OCI-LY3 (cell line): ENCODE measurements at regions not wholly inside any gene's neighbourhood (a gene's known extent, or its start where the extent isn't known, plus 50 kb on each side); places are given as distances from the start of the nearest gene placed in this dataset.

Experiments used
- EZH2phosphoT487 ChIP-seq: fragments of 200-600 bp; shearing (Covaris generic); IDR thresholded peaks from 2 replicates; pipeline ENCODE4 v1.6.1; 2018; ENCODE audit warnings: antibody characterized with exemption, mixed run types, low read depth
- TF ChIP-seq, protein P1 (sequence below): fragments of 200-600, 300-600 bp; sonication (generic); IDR thresholded peaks from 2 replicates; pipeline ENCODE4 v1.5.1; 2014; ENCODE audit warnings: antibody characterized with exemption, low read length, low read depth

- TF ChIP-seq, protein P1, sequence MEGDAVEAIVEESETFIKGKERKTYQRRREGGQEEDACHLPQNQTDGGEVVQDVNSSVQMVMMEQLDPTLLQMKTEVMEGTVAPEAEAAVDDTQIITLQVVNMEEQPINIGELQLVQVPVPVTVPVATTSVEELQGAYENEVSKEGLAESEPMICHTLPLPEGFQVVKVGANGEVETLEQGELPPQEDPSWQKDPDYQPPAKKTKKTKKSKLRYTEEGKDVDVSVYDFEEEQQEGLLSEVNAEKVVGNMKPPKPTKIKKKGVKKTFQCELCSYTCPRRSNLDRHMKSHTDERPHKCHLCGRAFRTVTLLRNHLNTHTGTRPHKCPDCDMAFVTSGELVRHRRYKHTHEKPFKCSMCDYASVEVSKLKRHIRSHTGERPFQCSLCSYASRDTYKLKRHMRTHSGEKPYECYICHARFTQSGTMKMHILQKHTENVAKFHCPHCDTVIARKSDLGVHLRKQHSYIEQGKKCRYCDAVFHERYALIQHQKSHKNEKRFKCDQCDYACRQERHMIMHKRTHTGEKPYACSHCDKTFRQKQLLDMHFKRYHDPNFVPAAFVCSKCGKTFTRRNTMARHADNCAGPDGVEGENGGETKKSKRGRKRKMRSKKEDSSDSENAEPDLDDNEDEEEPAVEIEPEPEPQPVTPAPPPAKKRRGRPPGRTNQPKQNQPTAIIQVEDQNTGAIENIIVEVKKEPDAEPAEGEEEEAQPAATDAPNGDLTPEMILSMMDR: no peak
- no peak for TF ChIP-seq EZH2phosphoT487
Observed at GRCh38 chr7:46622251-46622650, 701.2 kb upstream of the IGFBP3 start.
